Osteocyte (in vitro differentiated cells): ENCODE measurements at regions not wholly inside any gene's neighbourhood (a gene's known extent, or its start where the extent isn't known, plus 50 kb on each side); places are given as distances from the start of the nearest gene placed in this dataset.

Experiments
- DNase-seq: peaks from one replicate; pipeline ENCODE4 v3.0.0; 2021; ENCODE audit warnings: mixed read lengths; ENCODE audit not compliant: unreplicated experiment; ENCODE audit errors: extremely low spot score
- H3K27ac Mint-ChIP-seq: one replicate; pipeline ENCODE4 v1.8.0; 2021; ENCODE audit warnings: mild to moderate bottlenecking, mixed read lengths; ENCODE audit not compliant: unreplicated experiment
- H3K27me3 Mint-ChIP-seq: one replicate; pipeline ENCODE4 v1.8.0; 2021; ENCODE audit warnings: mixed read lengths; ENCODE audit not compliant: unreplicated experiment
- H3K36me3 Mint-ChIP-seq: one replicate; pipeline ENCODE4 v1.8.0; 2021; ENCODE audit warnings: mixed read lengths; ENCODE audit not compliant: unreplicated experiment
- H3K4me1 Mint-ChIP-seq: one replicate; pipeline ENCODE4 v1.8.0; 2021; ENCODE audit warnings: mixed read lengths; ENCODE audit not compliant: unreplicated experiment
- H3K4me3 Mint-ChIP-seq: one replicate; pipeline ENCODE4 v1.8.0; 2021; ENCODE audit warnings: mild to moderate bottlenecking, moderate library complexity, mixed read lengths; ENCODE audit not compliant: unreplicated experiment
- H3K9me3 Mint-ChIP-seq: one replicate; pipeline ENCODE4 v1.8.0; 2021; ENCODE audit warnings: mixed read lengths; ENCODE audit not compliant: unreplicated experiment
- TF ChIP-seq, protein P1 (sequence below): fragments of 200-600 bp; sonication (generic); IDR thresholded peaks from 2 replicates; pipeline ENCODE4 v1.5.0; 2021; ENCODE audit warnings: antibody characterized with exemption, mild to moderate bottlenecking, moderate library complexity

DNA sequence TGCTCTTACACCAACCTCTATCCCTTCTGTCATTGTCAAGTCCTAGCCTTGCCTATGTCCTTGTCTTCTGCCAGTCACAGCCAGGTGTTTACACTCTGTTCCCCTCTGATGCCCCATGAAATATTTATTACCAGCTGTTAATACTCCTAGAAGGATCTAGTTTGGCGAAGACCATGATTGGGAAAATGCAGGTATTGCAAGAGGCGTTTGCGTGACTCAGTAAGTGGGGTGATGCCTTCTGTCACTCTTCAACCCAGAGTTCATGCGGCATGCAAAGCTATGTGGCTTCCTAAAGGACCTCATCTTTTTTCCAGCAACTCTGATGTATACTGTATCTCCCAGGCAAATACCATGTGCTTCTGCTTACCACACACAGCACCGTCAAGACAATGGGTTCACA lies 81.8 kb upstream of the GJB6 start:
- peaks cover 16% of the 10 kb centered on the region for H3K27me3 Mint-ChIP-seq
- TF ChIP-seq, protein P1, sequence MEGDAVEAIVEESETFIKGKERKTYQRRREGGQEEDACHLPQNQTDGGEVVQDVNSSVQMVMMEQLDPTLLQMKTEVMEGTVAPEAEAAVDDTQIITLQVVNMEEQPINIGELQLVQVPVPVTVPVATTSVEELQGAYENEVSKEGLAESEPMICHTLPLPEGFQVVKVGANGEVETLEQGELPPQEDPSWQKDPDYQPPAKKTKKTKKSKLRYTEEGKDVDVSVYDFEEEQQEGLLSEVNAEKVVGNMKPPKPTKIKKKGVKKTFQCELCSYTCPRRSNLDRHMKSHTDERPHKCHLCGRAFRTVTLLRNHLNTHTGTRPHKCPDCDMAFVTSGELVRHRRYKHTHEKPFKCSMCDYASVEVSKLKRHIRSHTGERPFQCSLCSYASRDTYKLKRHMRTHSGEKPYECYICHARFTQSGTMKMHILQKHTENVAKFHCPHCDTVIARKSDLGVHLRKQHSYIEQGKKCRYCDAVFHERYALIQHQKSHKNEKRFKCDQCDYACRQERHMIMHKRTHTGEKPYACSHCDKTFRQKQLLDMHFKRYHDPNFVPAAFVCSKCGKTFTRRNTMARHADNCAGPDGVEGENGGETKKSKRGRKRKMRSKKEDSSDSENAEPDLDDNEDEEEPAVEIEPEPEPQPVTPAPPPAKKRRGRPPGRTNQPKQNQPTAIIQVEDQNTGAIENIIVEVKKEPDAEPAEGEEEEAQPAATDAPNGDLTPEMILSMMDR: no peak
- no peaks in the 10 kb centered on the region for H3K9me3 Mint-ChIP-seq
- no peaks in the 10 kb centered on the region for H3K36me3 Mint-ChIP-seq
- DNase-seq: no peak
- no peak overlapping the region for H3K4me3 Mint-ChIP-seq
- no peak overlapping the region for H3K27ac Mint-ChIP-seq
- H3K4me1 Mint-ChIP-seq: no peaks in the 10 kb centered on the region

DNA sequence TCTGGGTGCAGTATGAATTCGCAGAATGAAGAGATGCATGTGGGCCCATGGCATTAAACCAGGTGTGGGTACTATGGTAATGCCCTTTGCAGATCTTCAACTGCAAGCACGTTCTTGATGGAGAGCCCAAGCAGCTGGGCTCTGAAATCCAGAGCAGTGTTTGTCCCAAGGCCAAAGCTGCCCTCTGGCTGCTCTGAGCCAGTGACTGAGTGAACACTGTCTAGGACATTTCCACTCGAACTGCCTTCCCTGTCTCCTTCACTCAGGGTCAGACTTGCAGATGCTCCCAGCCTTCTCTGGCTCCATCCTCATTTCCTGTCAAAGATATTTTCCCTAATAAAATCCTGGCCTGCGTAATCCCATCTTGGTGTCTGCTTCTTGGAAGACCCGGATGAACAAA lies 80.2 kb upstream of the GJB6 start:
- no peak overlapping the region for H3K4me3 Mint-ChIP-seq
- H3K27ac Mint-ChIP-seq: no peak overlapping the region
- peaks cover 27% of the 10 kb centered on the region for H3K27me3 Mint-ChIP-seq
- H3K36me3 Mint-ChIP-seq: no peaks in the 10 kb centered on the region
- no peaks in the 10 kb centered on the region for H3K4me1 Mint-ChIP-seq
- no peak for DNase-seq
- TF ChIP-seq, protein P1: no peak
- peaks cover 5% of the 10 kb centered on the region for H3K9me3 Mint-ChIP-seq

DNA sequence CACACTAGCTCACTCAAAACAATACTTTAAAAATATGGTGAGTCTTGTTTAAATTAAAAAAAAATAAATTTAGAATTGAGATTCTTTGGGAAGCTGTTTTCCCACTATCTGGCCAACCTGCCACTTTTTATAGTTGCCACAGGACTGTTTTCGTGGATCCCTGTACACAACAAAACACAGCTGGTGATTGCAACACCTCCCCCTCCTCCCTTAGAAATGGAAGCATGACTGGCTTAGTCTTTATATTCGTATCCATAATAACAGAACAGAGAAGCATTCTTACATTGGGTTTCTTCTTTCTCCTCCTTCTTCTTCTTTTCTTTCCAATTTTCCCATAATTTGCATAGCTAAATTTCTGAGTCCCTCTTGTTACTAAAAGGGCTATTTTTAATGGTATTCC lies 79.5 kb upstream of the GJB6 start:
- Mint-ChIP-seq H3K27ac (no peak overlapping the region), H3K4me3 (no peak overlapping the region), H3K9me3 (peaks cover 5% of the 10 kb centered on the region), H3K4me1 (no peaks in the 10 kb centered on the region), H3K36me3 (no peaks in the 10 kb centered on the region), H3K27me3 (peaks cover 28% of the 10 kb centered on the region)
- no peak for DNase-seq
- TF ChIP-seq, protein P1: no peak

DNA sequence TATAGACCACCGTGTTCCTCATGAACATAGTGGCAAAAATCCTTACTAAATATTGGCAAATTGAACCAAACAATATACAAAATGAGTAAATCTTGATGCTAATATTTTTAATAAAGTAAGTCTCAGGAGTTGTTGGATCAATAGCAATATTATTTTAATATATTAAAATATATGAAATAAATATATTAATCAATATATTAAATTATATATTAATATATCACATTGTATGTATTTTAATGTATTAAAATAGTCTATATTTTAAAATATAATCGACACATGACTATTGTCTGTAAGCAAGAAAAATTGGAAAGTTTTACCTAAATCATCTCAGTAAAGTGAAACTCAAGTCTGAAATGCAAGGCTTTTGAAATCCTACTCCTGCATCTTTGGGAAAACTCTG lies 78.9 kb upstream of the GJB6 start:
- DNase-seq: no peak
- no peaks in the 10 kb centered on the region for H3K36me3 Mint-ChIP-seq
- no peaks in the 10 kb centered on the region for H3K4me1 Mint-ChIP-seq
- H3K27ac Mint-ChIP-seq: no peak overlapping the region
- H3K4me3 Mint-ChIP-seq: no peak overlapping the region
- H3K27me3 Mint-ChIP-seq: peaks cover 26% of the 10 kb centered on the region
- H3K9me3 Mint-ChIP-seq: peaks cover 5% of the 10 kb centered on the region
- TF ChIP-seq, protein P1: no peak

DNA sequence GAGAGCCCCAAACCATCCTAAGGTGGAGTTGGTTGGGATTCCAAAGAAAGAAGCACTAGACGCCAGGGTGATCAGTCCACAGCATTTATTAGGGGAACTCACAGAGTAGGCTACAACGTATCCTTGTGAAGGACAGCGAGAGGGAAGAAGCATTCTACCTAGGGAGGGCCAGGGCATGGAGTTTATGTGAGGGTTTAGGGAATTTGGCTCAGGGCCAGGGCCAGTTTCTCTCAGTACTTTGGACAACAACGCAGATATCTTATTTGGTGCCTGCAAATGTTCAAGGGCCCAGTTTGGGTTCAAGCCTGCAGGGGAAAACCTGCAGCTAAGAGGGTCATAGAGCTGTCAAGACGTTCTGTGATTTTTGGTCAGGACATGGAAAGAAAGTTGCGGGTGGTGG lies 73.9 kb upstream of the GJB6 start:
- Mint-ChIP-seq H3K36me3 (no peaks in the 10 kb centered on the region), H3K9me3 (peaks cover 5% of the 10 kb centered on the region), H3K27ac (no peak overlapping the region), H3K4me3 (no peak overlapping the region), H3K4me1 (peaks cover 10% of the 10 kb centered on the region), H3K27me3 (peaks cover 26% of the 10 kb centered on the region)
- no peak for DNase-seq
- TF ChIP-seq, protein P1: no peak
